Kasumi-1 (cell line): ENCODE measurements at regions not wholly inside any gene's neighbourhood (a gene's known extent, or its start where the extent isn't known, plus 50 kb on each side); places are given as distances from the start of the nearest gene placed in this dataset.

Experiments
- DNase-seq, 2 experiments: peaks; one replicate each; lab custom pipeline; 2025; lab: John Stamatoyannopoulos, UW

- no peak for DNase-seq
Measured at GRCh38 chr2:38450509-38450908, 73.4 kb upstream of the ATL2 start.

- DNase-seq, result no peak
Measured at GRCh38 chr2:38448692-38449410, 71.8 kb upstream of the ATL2 start.

GRCh38 chr2:38446906-38447561 is 70.0 kb upstream of the ATL2 start:
- no peak for DNase-seq

GRCh38 chr2:38446418-38446817 is 69.3 kb upstream of the ATL2 start:
- no peak for DNase-seq

- no peak for DNase-seq
Measured at GRCh38 chr2:38444247-38444646, 67.2 kb upstream of the ATL2 start.

GRCh38 chr2:38442643-38443541 is 65.8 kb upstream of the ATL2 start:
- DNase-seq, result no peak

GRCh38 chr2:38441346-38441745 is 64.3 kb upstream of the ATL2 start:
- no peak for DNase-seq

GRCh38 chr2:38440655-38441054 is 63.6 kb upstream of the ATL2 start:
- DNase-seq, result no peak

GRCh38 chr2:38439863-38440262 is 62.8 kb upstream of the ATL2 start:
- DNase-seq, result no peak

GRCh38 chr2:38438883-38439612 is 62.0 kb upstream of the ATL2 start:
- DNase-seq, result no peak

GRCh38 chr2:38438133-38438882 is 61.2 kb upstream of the ATL2 start:
- no peak for DNase-seq

- DNase-seq, result no peak
Measured at GRCh38 chr2:38436227-38436664, 59.2 kb upstream of the ATL2 start.

- DNase-seq, result no peak
Measured at GRCh38 chr2:38435775-38436174, 58.7 kb upstream of the ATL2 start.

- no peak for DNase-seq
Measured at GRCh38 chr2:38434595-38434994, 57.5 kb upstream of the ATL2 start.

- no peak for DNase-seq
Measured at GRCh38 chr2:38433607-38433975, 56.5 kb upstream of the ATL2 start.

GRCh38 chr2:38432820-38433606 is 55.9 kb upstream of the ATL2 start:
- DNase-seq, result no peak

GRCh38 chr2:38430597-38431207 is 53.6 kb upstream of the ATL2 start:
- DNase-seq, result no peak

GRCh38 chr2:38430196-38430595 is 53.1 kb upstream of the ATL2 start:
- DNase-seq, result no peak

GRCh38 chr2:38427936-38428335 is 50.9 kb upstream of the ATL2 start:
- DNase-seq, result no peak

- no peak for DNase-seq
Measured at GRCh38 chr2:38427054-38427453, 50.0 kb upstream of the ATL2 start.
